ENCODE measurements at regions not wholly inside any gene's neighbourhood (a gene's known extent, or its start where the extent isn't known, plus 50 kb on each side); places are given as distances from the start of the nearest gene placed in this dataset.
A peak's percentile ranks its signal among the peaks of the same experiment; 100 is the strongest.

- DNase-seq: no peak
Observed at GRCh38 chr3:27869152-27869551, 147.0 kb upstream of the EOMES start.

- no peak for DNase-seq
Observed at GRCh38 chr3:27877061-27878013, 155.2 kb upstream of the EOMES start.

GRCh38 chr3:27878014-27878383, 155.9 kb upstream of the EOMES start:
- DNase-seq: no peak

- DNase-seq: peak; percentile 34
Observed at GRCh38 chr3:27880969-27881892, 159.1 kb upstream of the EOMES start.

DNA sequence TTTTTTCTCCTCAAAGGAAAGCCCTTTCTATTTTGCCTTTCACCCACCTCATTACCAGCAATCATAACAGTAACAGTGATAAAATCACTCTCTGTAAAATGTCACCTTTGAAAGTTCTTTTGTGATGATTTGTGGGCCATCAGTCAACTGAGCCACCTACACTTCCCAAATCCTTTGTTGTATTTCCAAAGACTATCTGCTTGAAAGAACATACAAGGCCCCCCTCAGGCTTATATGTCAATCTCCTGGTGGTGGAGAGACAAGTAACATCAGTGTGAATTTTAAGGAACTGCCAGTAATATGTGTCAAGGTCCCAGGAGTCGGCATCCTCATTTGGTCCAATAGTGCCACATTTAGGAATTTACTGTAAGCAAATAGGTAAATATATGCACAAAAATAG, 161.1 kb upstream of the EOMES start:
- DNase-seq: no peak

DNA sequence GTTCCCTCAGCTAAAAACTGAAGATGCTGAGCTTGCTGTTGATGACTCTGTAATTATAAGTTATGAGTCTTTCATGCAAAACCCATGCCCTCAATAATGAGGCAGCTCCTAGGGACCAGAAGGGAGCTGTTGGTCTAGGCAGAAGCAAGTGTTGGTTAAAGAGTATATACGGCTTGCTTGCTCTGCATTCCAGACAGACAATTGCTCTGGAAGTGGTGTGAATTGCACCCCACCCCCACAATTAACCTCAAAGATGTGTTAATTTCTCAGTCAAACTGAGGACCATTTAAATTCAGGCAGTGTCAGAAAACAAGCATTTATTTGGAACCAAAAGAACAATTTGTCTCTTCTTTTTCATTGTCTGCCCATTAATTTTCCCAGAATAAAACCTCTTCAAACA, 163.5 kb upstream of the EOMES start:
- DNase-seq: no peak

GRCh38 chr3:27888562-27888961, 166.4 kb upstream of the EOMES start:
- DNase-seq: no peak

- no peak for DNase-seq
Observed at GRCh38 chr3:27889745-27890144, 167.6 kb upstream of the EOMES start.

DNA sequence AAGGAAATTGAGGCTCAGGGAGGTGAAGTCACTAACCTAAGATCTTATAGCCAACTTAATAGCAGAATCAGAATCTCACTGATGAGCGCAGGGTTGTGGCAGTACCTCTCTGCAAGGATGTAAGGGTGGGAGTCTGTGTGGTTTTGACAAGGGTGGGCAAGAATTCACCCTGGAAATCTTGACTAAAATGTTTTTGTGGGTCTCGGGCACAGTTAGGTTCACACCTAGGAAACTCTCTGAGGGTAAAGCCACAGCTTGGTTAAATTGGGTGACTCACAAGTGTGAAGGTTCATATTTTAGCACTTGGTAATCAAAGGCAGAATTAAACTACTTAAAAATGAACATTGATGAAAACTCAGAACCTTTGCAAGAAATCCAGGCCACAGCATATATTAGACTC, 178.2 kb upstream of the EOMES start:
- DNase-seq: no peak

DNA sequence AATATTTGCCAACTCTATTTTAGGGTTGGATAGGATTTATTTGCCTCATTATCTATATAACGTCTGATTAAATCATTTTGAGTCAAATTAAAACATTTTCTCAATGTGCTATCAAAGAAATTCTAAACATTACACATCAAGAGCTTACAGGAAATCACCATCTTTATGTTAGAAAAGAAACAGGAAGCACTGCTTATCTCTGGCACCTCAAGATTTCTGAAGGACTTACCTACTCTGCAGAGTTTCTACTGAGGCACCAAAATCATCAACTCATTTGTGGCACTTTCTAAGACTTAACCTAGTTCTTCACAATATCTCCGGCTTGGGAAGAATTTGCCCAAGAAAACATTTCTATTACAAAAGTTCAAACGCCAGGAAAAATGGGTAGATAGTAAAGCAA, 181.3 kb upstream of the EOMES start:
- no peak for DNase-seq

GRCh38 chr3:27905625-27906024, 183.5 kb upstream of the EOMES start:
- peak; percentile 19 for DNase-seq

DNA sequence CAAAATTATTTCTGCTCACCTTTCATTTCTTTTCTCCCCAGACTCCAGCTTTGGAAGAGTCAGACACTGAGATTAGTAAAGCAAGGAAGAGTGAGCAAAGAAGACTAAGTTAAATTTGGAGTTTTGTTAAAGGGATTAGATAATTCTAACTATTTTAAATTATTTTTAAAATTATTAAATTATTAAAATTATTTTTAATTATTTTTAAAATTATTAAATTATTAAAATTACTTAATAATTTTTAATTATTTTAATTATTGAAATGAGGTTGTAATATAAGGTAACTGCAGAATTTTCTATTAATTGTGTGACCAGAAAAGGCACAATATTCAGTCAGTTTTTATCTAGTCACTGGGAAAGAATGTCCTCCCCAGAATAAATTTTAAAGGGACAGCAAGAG, 185.0 kb upstream of the EOMES start:
- DNase-seq: no peak

DNA sequence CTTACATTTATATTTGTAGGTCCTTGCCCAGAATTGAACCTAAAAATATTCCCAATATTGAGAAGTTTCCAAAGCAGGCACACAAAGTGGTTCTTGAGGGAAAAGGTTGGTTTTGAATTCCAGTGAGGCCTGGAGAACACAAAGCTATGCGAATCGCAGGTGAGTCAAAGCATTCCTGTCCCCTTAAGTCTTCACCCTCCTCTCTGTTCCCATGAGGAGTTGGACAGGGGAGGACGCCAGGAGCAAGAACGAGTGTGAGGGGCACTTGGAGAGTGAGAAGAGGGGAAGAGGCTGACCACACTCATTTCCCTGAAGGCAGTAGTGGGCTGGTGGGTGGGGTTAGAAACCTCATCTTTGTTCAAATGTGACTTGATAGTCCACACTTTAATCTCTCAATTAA, 185.8 kb upstream of the EOMES start:
- no peak for DNase-seq

DNA sequence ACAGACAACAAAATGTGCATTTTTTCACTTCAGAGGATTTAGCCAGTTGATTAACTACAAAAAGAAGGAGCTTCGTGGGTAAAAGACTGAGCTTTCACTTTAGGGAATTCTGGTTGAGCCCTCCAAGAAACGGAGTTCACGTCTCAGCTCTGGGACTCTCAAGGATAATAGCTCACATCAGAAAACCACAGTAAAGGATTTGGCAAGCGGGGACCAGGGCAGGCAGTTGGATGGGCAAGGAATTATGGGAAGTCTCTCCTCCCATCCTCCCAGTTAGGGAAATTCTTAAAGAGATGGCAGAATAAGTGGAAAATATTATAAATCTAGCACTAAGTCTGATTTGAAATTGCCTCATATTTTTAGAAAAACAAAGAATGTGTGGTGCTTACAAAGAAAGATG, 188.3 kb upstream of the EOMES start:
- DNase-seq: no peak

GRCh38 chr3:27914199-27914598, 192.1 kb upstream of the EOMES start:
- no peak for DNase-seq

DNA sequence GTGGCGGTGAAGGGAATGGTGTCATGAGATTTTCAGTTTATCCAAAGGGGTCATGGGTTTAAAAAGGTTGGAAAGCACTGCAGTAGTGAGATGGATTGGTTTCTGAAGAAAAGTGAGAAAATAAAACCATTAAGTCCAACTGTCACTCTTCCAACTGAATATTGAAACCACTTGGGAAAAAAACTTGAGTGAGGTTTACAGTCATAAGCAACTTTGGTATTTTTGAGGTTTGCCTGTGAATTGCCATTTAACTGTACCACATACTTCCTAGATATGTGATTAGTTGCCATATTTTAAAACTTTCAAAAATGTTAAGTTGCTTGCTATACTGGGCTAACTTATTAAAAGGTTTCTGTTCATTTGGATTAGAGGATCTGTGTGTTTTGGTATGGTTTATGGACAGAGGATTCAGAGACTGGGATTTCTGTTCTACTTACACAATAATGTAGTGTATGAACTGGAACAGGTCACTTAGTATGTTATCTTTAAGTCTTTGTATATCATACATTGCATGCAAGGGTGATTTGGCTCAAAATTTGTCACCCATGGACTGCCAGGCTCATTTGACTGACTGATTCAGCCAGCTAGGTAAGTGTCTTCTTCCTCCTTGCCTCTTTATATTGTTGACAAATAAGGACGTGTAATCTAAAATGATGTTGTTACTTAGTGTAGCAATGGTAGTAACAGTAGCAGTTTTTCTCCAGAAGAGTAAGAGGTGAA, 201.4 kb upstream of the EOMES start:
- no peak for DNase-seq

DNA sequence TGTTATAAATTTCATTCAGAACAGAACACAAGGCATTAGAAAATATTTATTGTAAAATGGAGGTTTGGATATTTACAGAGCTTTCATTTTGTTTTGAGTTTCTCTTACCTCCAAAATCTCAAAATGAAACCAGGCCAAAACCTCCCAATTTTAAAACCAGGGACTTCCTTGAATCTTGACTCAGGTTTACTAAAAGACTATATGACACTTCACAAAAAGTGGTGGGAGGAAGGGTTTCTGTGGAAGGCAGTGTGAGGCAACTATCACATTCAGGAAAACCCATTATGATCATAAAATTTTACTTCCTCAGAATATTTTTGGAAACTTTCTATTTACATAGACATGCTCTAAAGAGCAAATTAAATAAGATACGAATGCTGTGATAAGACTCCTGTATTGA, 205.8 kb upstream of the EOMES start:
- no peak for DNase-seq

DNA sequence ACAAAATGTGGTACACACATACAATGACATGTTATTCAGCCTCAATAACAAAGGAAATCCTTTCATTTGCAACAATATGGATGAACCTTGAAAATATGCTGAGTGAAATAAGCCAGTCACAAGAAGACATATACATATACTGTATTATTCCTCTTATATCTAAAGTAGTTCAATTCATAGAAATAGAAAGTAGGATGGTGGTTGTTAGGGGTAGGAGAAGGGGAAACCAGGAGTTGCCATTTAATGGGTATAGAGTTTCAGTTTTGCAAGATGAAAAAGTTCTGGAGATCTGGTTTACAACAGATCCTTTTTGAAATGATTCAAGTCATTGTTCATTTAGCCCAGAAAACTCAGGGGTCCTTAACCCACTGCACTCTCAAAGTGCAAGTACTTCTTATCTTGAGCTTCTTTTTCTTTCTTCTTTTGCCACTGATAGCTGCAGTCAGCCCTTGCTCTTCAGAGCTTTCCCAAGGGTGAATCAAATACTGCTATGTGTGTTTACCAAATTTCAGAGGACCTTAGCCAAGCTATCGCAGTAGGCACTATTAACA, 208.0 kb upstream of the EOMES start:
- DNase-seq: no peak

DNA sequence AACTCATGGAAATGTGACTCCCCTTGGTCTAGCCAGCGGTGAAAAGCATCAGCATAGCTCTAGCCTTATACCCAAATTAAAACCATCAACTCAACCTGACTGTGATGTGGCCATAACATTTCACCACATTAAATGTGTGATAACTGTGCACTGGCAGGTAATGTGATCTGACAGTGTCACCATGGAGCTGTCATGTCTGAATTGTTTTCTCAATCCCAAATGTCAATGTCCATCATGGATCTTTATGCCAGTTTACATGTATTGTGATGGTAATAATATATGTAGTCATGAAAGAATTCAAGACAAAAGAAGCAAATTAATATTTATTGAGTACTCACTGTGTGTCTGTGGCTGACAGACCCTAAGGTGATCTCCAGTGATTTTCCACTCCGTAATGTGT, 213.4 kb upstream of the EOMES start:
- no peak for DNase-seq

GRCh38 chr3:27939521-27939920, 217.4 kb upstream of the EOMES start:
- no peak for DNase-seq

DNA sequence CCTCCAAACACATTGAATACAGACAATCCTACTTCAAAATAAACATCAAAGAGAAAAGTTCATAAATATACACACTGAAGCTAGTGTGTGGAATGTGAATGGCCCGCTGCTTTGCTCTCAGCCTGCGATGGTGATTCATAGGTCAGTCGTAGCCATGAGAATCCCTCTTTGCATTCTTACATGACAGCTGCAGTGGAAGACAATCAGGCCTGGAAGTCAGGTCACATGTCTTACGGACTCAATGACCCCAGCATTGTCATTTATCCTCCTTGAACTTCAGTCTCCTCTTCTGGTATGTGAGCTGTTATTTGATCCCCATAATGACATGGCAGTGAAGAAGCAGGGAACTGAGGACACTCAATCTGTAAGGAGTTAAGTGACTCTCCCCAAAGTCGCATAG, 217.8 kb upstream of the EOMES start:
- no peak for DNase-seq

DNA sequence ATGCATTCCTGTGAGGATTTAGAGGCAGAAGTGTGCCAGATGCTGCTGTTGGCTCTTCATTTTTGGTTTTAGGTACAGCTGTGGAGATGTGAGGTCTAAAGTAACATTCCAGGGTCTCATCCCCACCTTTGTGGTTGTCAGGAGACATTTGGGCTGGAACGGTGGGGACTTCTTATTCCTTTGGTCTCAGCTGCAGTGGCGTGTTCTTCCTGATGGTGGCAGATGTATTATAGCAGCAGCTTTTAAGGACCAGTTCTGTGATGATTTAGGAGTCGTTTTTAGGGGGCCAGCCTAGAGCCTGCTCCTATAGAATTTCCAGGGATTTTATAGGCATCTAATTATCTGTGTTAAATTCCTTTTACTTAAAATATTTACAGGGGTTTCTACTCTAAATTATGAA, 221.0 kb upstream of the EOMES start:
- no peak for DNase-seq

DNA sequence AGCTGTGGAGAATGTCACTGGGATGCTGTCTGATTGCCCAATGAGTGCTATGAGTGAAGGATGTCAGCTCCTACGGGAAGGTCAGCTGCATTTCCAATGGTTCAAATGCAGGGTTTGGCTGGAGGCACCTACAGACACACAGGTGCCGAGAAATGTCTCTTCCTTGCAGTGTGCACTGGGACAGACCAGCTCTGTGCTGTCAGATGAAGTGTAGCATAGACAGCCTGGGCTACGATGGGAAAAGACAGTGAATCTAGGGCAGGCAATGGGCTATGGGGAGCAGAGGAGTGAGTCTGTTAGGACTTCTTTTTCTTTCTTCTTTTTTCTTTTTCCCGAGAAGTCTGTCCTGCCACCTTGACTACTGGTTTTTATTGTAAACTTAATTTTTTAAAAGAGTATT, 223.1 kb upstream of the EOMES start:
- DNase-seq: no peak
